ENCODE measurements at regions not wholly inside any gene's neighbourhood (a gene's known extent, or its start where the extent isn't known, plus 50 kb on each side); places are given as distances from the start of the nearest gene placed in this dataset.

GRCh38 chr4:156248917-156249316 is 295.3 kb upstream of the CTSO start:
- DNase-seq (ENCODE audit: insufficient read length) = no peak

GRCh38 chr4:156247470-156247869 is 293.8 kb upstream of the CTSO start:
- TF ChIP-seq POLR2A (IDR thresholded peaks at IDR 0.05; ENCODE audit: low read depth, low read length) (no peak), POLR2AphosphoS5 (IDR thresholded peaks at IDR 0.05; ENCODE audit: low read depth, low read length) (no peak), TAF1 (IDR thresholded peaks at IDR 0.05; ENCODE audit: borderline replicate concordance, low read depth, low read length) (no peak)
- DNase-seq (ENCODE audit: insufficient read length) (no peak), FAIRE-seq (no peak)

More at GRCh38 chr4:156248917-156249316, 295.3 kb upstream of the CTSO start:
- TF ChIP-seq POLR2AphosphoS5 (IDR thresholded peaks at IDR 0.05; ENCODE audit: low read depth, low read length) (no peak), POLR2A (IDR thresholded peaks at IDR 0.05; ENCODE audit: low read depth, low read length) (no peak), TAF1 (IDR thresholded peaks at IDR 0.05; ENCODE audit: borderline replicate concordance, low read depth, low read length) (no peak)
- FAIRE-seq = no peak

GRCh38 chr4:156243015-156243414 is 289.3 kb upstream of the CTSO start:
- TF ChIP-seq TAF1 (IDR thresholded peaks at IDR 0.05; ENCODE audit: borderline replicate concordance, low read depth, low read length) (no peak), POLR2A (IDR thresholded peaks at IDR 0.05; ENCODE audit: low read depth, low read length) (no peak), POLR2AphosphoS5 (IDR thresholded peaks at IDR 0.05; ENCODE audit: low read depth, low read length) (no peak)
- no peak for DNase-seq (ENCODE audit: insufficient read length)

GRCh38 chr4:156242390-156242789 is 288.7 kb upstream of the CTSO start:
- TF ChIP-seq POLR2A (IDR thresholded peaks at IDR 0.05; ENCODE audit: low read depth, low read length) (no peak), POLR2AphosphoS5 (IDR thresholded peaks at IDR 0.05; ENCODE audit: low read depth, low read length) (no peak), TAF1 (IDR thresholded peaks at IDR 0.05; ENCODE audit: borderline replicate concordance, low read depth, low read length) (no peak)
- FAIRE-seq (no peak), DNase-seq (ENCODE audit: insufficient read length) (no peak)

More at GRCh38 chr4:156243015-156243414, 289.3 kb upstream of the CTSO start:
- FAIRE-seq = no peak

GRCh38 chr4:156241896-156242295 is 288.2 kb upstream of the CTSO start:
- TF ChIP-seq POLR2AphosphoS5 (IDR thresholded peaks at IDR 0.05; ENCODE audit: low read depth, low read length) = no peak
- no peak for TF ChIP-seq TAF1 (IDR thresholded peaks at IDR 0.05; ENCODE audit: borderline replicate concordance, low read depth, low read length)
- no peak for TF ChIP-seq POLR2A (IDR thresholded peaks at IDR 0.05; ENCODE audit: low read depth, low read length)
- DNase-seq (ENCODE audit: insufficient read length) (no peak), FAIRE-seq (no peak)

- FAIRE-seq (no peak), DNase-seq (ENCODE audit: insufficient read length) (no peak)
- TF ChIP-seq TAF1 (IDR thresholded peaks at IDR 0.05; ENCODE audit: borderline replicate concordance, low read depth, low read length) = no peak
Measured at GRCh38 chr4:156238171-156238570, 284.5 kb upstream of the CTSO start.

- DNase-seq (ENCODE audit: insufficient read length) (no peak), FAIRE-seq (no peak)
- no peak for TF ChIP-seq POLR2A (IDR thresholded peaks at IDR 0.05; ENCODE audit: low read depth, low read length)
- TF ChIP-seq POLR2AphosphoS5 (IDR thresholded peaks at IDR 0.05; ENCODE audit: low read depth, low read length) = no peak
- no peak for TF ChIP-seq TAF1 (IDR thresholded peaks at IDR 0.05; ENCODE audit: borderline replicate concordance, low read depth, low read length)
Measured at GRCh38 chr4:156237231-156237630, 283.6 kb upstream of the CTSO start.

GRCh38 chr4:156230176-156230575 is 276.5 kb upstream of the CTSO start:
- DNase-seq (ENCODE audit: insufficient read length) (no peak), FAIRE-seq (no peak)
- TF ChIP-seq POLR2A (IDR thresholded peaks at IDR 0.05; ENCODE audit: low read depth, low read length) (no peak), TAF1 (IDR thresholded peaks at IDR 0.05; ENCODE audit: borderline replicate concordance, low read depth, low read length) (no peak), POLR2AphosphoS5 (IDR thresholded peaks at IDR 0.05; ENCODE audit: low read depth, low read length) (no peak)

- FAIRE-seq = no peak
- no peak for DNase-seq (ENCODE audit: insufficient read length)
- TF ChIP-seq POLR2A (IDR thresholded peaks at IDR 0.05; ENCODE audit: low read depth, low read length) (no peak), TAF1 (IDR thresholded peaks at IDR 0.05; ENCODE audit: borderline replicate concordance, low read depth, low read length) (no peak), POLR2AphosphoS5 (IDR thresholded peaks at IDR 0.05; ENCODE audit: low read depth, low read length) (no peak)
Measured at GRCh38 chr4:156228676-156229075, 275.0 kb upstream of the CTSO start.

GRCh38 chr4:156227321-156227720 is 273.7 kb upstream of the CTSO start:
- DNase-seq (ENCODE audit: insufficient read length) (no peak), FAIRE-seq (peak; percentile 63)
- no peak for TF ChIP-seq POLR2AphosphoS5 (IDR thresholded peaks at IDR 0.05; ENCODE audit: low read depth, low read length)
- TF ChIP-seq TAF1 (IDR thresholded peaks at IDR 0.05; ENCODE audit: borderline replicate concordance, low read depth, low read length) = no peak
- TF ChIP-seq POLR2A (IDR thresholded peaks at IDR 0.05; ENCODE audit: low read depth, low read length) = no peak

GRCh38 chr4:156223985-156224384 is 270.3 kb upstream of the CTSO start:
- TF ChIP-seq POLR2AphosphoS5 (IDR thresholded peaks at IDR 0.05; ENCODE audit: low read depth, low read length) = no peak
- TF ChIP-seq POLR2A (IDR thresholded peaks at IDR 0.05; ENCODE audit: low read depth, low read length) = no peak
- TF ChIP-seq TAF1 (IDR thresholded peaks at IDR 0.05; ENCODE audit: borderline replicate concordance, low read depth, low read length) = no peak
- DNase-seq (ENCODE audit: insufficient read length) (no peak), FAIRE-seq (no peak)

GRCh38 chr4:156217236-156217635 is 263.6 kb upstream of the CTSO start:
- DNase-seq (ENCODE audit: insufficient read length) (no peak), FAIRE-seq (no peak)

GRCh38 chr4:156201050-156201449 is 247.4 kb upstream of the CTSO start:
- no peak for DNase-seq (ENCODE audit: insufficient read length)
- no peak for FAIRE-seq
- TF ChIP-seq POLR2A (IDR thresholded peaks at IDR 0.05; ENCODE audit: low read depth, low read length) (no peak), TAF1 (IDR thresholded peaks at IDR 0.05; ENCODE audit: borderline replicate concordance, low read depth, low read length) (no peak), POLR2AphosphoS5 (IDR thresholded peaks at IDR 0.05; ENCODE audit: low read depth, low read length) (no peak)

More at GRCh38 chr4:156217236-156217635, 263.6 kb upstream of the CTSO start:
- TF ChIP-seq TAF1 (IDR thresholded peaks at IDR 0.05; ENCODE audit: borderline replicate concordance, low read depth, low read length) (no peak), POLR2A (IDR thresholded peaks at IDR 0.05; ENCODE audit: low read depth, low read length) (no peak), POLR2AphosphoS5 (IDR thresholded peaks at IDR 0.05; ENCODE audit: low read depth, low read length) (no peak)
